MCF 10A (cell line): ENCODE measurements at regions not wholly inside any gene's neighbourhood (a gene's known extent, or its start where the extent isn't known, plus 50 kb on each side); places are given as distances from the start of the nearest gene placed in this dataset.
"Not testable (repeated sequence)": the region's sequence is repeated elsewhere in the genome, so short reads cannot be mapped to it uniquely, and the experiment has no call there.

Experiments used
- BruUV-seq: library from RNA; stranded (reverse); fragments of 400-500 nt; replicated peaks from 2 replicates; lab custom pipeline; 2021; lab: Mats Ljungman, UMichigan
- CTCF ChIA-PET: fragments of 300-600 bp; sonication (Branson Sonifier 250); formaldehyde crosslinking; extraction: SDS; loops from one replicate; lab custom pipeline; 2021; ENCODE audit warnings: antibody characterized with exemption, inconsistent platforms; lab: Yijun Ruan, JAX
- POLR2A ChIA-PET: fragments of 300-600, 350-650 bp; sonication (Branson Sonifier 250); formaldehyde crosslinking; extraction: SDS; loops from one replicate; lab custom pipeline; 2020; ENCODE audit warnings: antibody characterized with exemption, inconsistent platforms; lab: Yijun Ruan, JAX
- DNase-seq: peaks from one replicate; pipeline ENCODE4 v3.0.0-alpha.2; 2018; ENCODE audit not compliant: unreplicated experiment
- H3K27ac Mint-ChIP-seq: one replicate; pipeline ENCODE4 v1.8.0; 2022; ENCODE audit warnings: mild to moderate bottlenecking, low read depth, mixed read lengths; ENCODE audit not compliant: unreplicated experiment
- H3K27me3 Mint-ChIP-seq: one replicate; pipeline ENCODE4 v1.8.0; 2022; ENCODE audit warnings: mixed read lengths; ENCODE audit not compliant: insufficient read depth, unreplicated experiment
- H3K36me3 Mint-ChIP-seq: one replicate; pipeline ENCODE4 v1.8.0; 2022; ENCODE audit warnings: mild to moderate bottlenecking, moderate library complexity, mixed read lengths; ENCODE audit not compliant: insufficient read depth, unreplicated experiment
- H3K4me1 Mint-ChIP-seq: one replicate; pipeline ENCODE4 v1.8.0; 2022; ENCODE audit warnings: mixed read lengths; ENCODE audit not compliant: insufficient read depth, unreplicated experiment
- H3K4me3 Mint-ChIP-seq: one replicate; pipeline ENCODE4 v1.8.0; 2022; ENCODE audit warnings: mild to moderate bottlenecking, moderate library complexity, mixed read lengths; ENCODE audit not compliant: unreplicated experiment
- H3K9me3 Mint-ChIP-seq: one replicate; pipeline ENCODE4 v1.8.0; 2022; ENCODE audit warnings: mixed read lengths; ENCODE audit not compliant: unreplicated experiment
- CTCF ChIP-seq: fragments of 200-600 bp; IDR thresholded peaks from one replicate; pipeline ENCODE4 v1.8.0; 2022; ENCODE audit warnings: antibody characterized with exemption, mild to moderate bottlenecking; ENCODE audit not compliant: unreplicated experiment
- intact Hi-C: fragments of 100-400 bp; cut with micrococcal nuclease; formaldehyde crosslinking; loops from 2 replicates; pipeline ENCODE4 v1.14.1; 2022

- no peak for TF ChIP-seq CTCF
- BruUV-seq = no TSS peak
- POLR2A ChIA-PET = no interaction called here
- H3K9me3 Mint-ChIP-seq = no peaks in the 10 kb centered on the region
- intact Hi-C loops = no loop called here
- H3K27me3 Mint-ChIP-seq = peaks cover 76% of the 10 kb centered on the region
- H3K27ac Mint-ChIP-seq = no peak overlapping the region
- H3K4me1 Mint-ChIP-seq = no peaks in the 10 kb centered on the region
- H3K4me3 Mint-ChIP-seq = no peak overlapping the region
- no peaks in the 10 kb centered on the region for H3K36me3 Mint-ChIP-seq
- CTCF ChIA-PET = no interaction called here
- DNase-seq = no peak
These were observed 488.7 kb upstream of the CYLC2 start for GRCh38 chr9:102506406-102506805.

- DNase-seq = no peak
- H3K4me3 Mint-ChIP-seq = no peak overlapping the region
- peaks cover 97% of the 10 kb centered on the region for H3K27me3 Mint-ChIP-seq
- no TSS peak for BruUV-seq
- intact Hi-C loops = no loop called here
- H3K9me3 Mint-ChIP-seq = no peaks in the 10 kb centered on the region
- no peaks in the 10 kb centered on the region for H3K36me3 Mint-ChIP-seq
- ChIA-PET POLR2A (no interaction called here), CTCF (no interaction called here)
- TF ChIP-seq CTCF = no peak
- H3K4me1 Mint-ChIP-seq = no peaks in the 10 kb centered on the region
- H3K27ac Mint-ChIP-seq = no peak overlapping the region
These were observed 495.7 kb upstream of the CYLC2 start for GRCh38 chr9:102499468-102499867.

GRCh38 chr9:102497709-102498108, 497.4 kb upstream of the CYLC2 start:
- no peak overlapping the region for H3K4me3 Mint-ChIP-seq
- intact Hi-C loops = no loop called here
- ChIA-PET CTCF (no interaction called here), POLR2A (interaction anchor here (0.6 kb wide), 1 partner anchor 198 kb away, joined by 3 read pairs; no protein-coding TSS in a partner anchor)
- H3K36me3 Mint-ChIP-seq = no peaks in the 10 kb centered on the region
- no TSS peak for BruUV-seq
- no peak for TF ChIP-seq CTCF
- peaks cover 7% of the 10 kb centered on the region for H3K9me3 Mint-ChIP-seq
- no peak overlapping the region for H3K27ac Mint-ChIP-seq
- no peaks in the 10 kb centered on the region for H3K4me1 Mint-ChIP-seq
- peaks cover 100% of the 10 kb centered on the region for H3K27me3 Mint-ChIP-seq
- no peak for DNase-seq

- H3K36me3 Mint-ChIP-seq, H3K4me3 Mint-ChIP-seq, DNase-seq, H3K4me1 Mint-ChIP-seq, BruUV-seq, intact Hi-C loops, H3K9me3 Mint-ChIP-seq, POLR2A ChIA-PET, H3K27ac Mint-ChIP-seq, CTCF ChIA-PET: not testable (repeated sequence)
- peaks cover 50% of the 10 kb centered on the region for H3K27me3 Mint-ChIP-seq
These were observed 508.2 kb upstream of the CYLC2 start for GRCh38 chr9:102486976-102487375.

GRCh38 chr9:102483651-102484050, 511.5 kb upstream of the CYLC2 start:
- Mint-ChIP-seq H3K9me3 (no peaks in the 10 kb centered on the region), H3K27ac (no peak overlapping the region), H3K4me3 (no peak overlapping the region), H3K27me3 (peaks cover 58% of the 10 kb centered on the region), H3K4me1 (no peaks in the 10 kb centered on the region), H3K36me3 (no peaks in the 10 kb centered on the region)
- no peak for DNase-seq
- no TSS peak for BruUV-seq
- no peak for TF ChIP-seq CTCF
- CTCF ChIA-PET = no interaction called here
- intact Hi-C loops = no loop called here
- POLR2A ChIA-PET = no interaction called here
